ENCODE measurements at regions not wholly inside any gene's neighbourhood (a gene's known extent, or its start where the extent isn't known, plus 50 kb on each side); places are given as distances from the start of the nearest gene placed in this dataset.

- no peak overlapping the region for H3K4me3 ChIP-seq
- H3K27me3 ChIP-seq (ENCODE audit: control insufficient read depth in 3 of 3, insufficient read depth in 3 of 3, low read length in 2 of 3) = no peaks in the 10 kb centered on the region
- no peak for TF ChIP-seq CTCF (IDR thresholded peaks at IDR 0.05; ENCODE audit: control extremely low read depth, extremely low read depth)
- no peak overlapping the region for H3K9ac ChIP-seq (ENCODE audit: insufficient read depth in 1 of 2, low read length in 2 of 2)
- H3K9me3 ChIP-seq (ENCODE audit: control insufficient read depth in 4 of 4, insufficient read depth in 3 of 4, low read length in 3 of 4) = no peaks in the 10 kb centered on the region
- H3K36me3 ChIP-seq (ENCODE audit: control insufficient read depth in 4 of 4, insufficient read depth in 4 of 4, low read length in 4 of 4) = peaks cover 0 to 24% (median 4%) of the 10 kb centered on the region in 4 donors
- H3K4me1 ChIP-seq (ENCODE audit: control insufficient read depth in 5 of 5, insufficient read depth in 5 of 5, low read length in 5 of 5) = peaks cover 0 to 17% (median 2%) of the 10 kb centered on the region in 5 donors
- 83 to 91% methylated on average over 6 of the region's 6 CpGs for WGBS, 2 donors
- no peak overlapping the region for H3K27ac ChIP-seq (ENCODE audit: low read depth in 1 of 2, low read length in 1 of 2)
- DNase-seq (no peak), ATAC-seq (ENCODE audit: insufficient read depth, low FRiP score) (no peak)
These were observed 52.7 kb downstream of the COL6A6 start for GRCh38 chr3:130569461-130570365.

GRCh38 chr3:130572769-130573168 is 55.8 kb downstream of the COL6A6 start:
- Histone ChIP-seq H3K27ac (ENCODE audit: low read depth in 1 of 2, low read length in 1 of 2) (no peak overlapping the region), H3K4me1 (ENCODE audit: control insufficient read depth in 5 of 5, insufficient read depth in 5 of 5, low read length in 5 of 5) (peaks cover 0 to 38% (median 9%) of the 10 kb centered on the region in 5 donors), H3K36me3 (ENCODE audit: control insufficient read depth in 4 of 4, insufficient read depth in 4 of 4, low read length in 4 of 4) (peaks cover 0 to 22% (median 4%) of the 10 kb centered on the region in 4 donors), H3K9me3 (ENCODE audit: control insufficient read depth in 4 of 4, insufficient read depth in 3 of 4, low read length in 3 of 4) (no peaks in the 10 kb centered on the region), H3K4me3 (no peak overlapping the region), H3K27me3 (ENCODE audit: control insufficient read depth in 3 of 3, insufficient read depth in 3 of 3, low read length in 2 of 3) (no peaks in the 10 kb centered on the region), H3K9ac (ENCODE audit: insufficient read depth in 1 of 2, low read length in 2 of 2) (no peak overlapping the region)
- no peak for TF ChIP-seq CTCF (IDR thresholded peaks at IDR 0.05; ENCODE audit: control extremely low read depth, extremely low read depth)
- no peak for ATAC-seq (ENCODE audit: insufficient read depth, low FRiP score)
- WGBS, 2 donors = 71 to 83% methylated on average over 2 of the region's 2 CpGs
- no peak for DNase-seq

GRCh38 chr3:130576375-130577266 is 59.6 kb downstream of the COL6A6 start:
- DNase-seq (peak; percentile 43 to 91 (median 89)), ATAC-seq (ENCODE audit: insufficient read depth, low FRiP score) (peak; percentile 27)
- Histone ChIP-seq H3K27me3 (ENCODE audit: control insufficient read depth in 3 of 3, insufficient read depth in 3 of 3, low read length in 2 of 3) (no peaks in the 10 kb centered on the region), H3K36me3 (ENCODE audit: control insufficient read depth in 4 of 4, insufficient read depth in 4 of 4, low read length in 4 of 4) (peaks cover 0 to 7% (median 1%) of the 10 kb centered on the region in 4 donors), H3K4me3 (no peak overlapping the region), H3K27ac (ENCODE audit: low read depth in 1 of 2, low read length in 1 of 2) (peak overlapping the region in 1 of 2 donors; percentile 59), H3K9me3 (ENCODE audit: control insufficient read depth in 4 of 4, insufficient read depth in 3 of 4, low read length in 3 of 4) (no peaks in the 10 kb centered on the region), H3K9ac (ENCODE audit: insufficient read depth in 1 of 2, low read length in 2 of 2) (no peak overlapping the region), H3K4me1 (ENCODE audit: control insufficient read depth in 5 of 5, insufficient read depth in 5 of 5, low read length in 5 of 5) (peaks cover 0 to 49% (median 9%) of the 10 kb centered on the region in 5 donors)
- no peak for TF ChIP-seq CTCF (IDR thresholded peaks at IDR 0.05; ENCODE audit: control extremely low read depth, extremely low read depth)
- 71 to 78% methylated on average over 3 of the region's 3 CpGs for WGBS, 2 donors
